ENCODE measurements at regions not wholly inside any gene's neighbourhood (a gene's known extent, or its start where the extent isn't known, plus 50 kb on each side); places are given as distances from the start of the nearest gene placed in this dataset.

DNA sequence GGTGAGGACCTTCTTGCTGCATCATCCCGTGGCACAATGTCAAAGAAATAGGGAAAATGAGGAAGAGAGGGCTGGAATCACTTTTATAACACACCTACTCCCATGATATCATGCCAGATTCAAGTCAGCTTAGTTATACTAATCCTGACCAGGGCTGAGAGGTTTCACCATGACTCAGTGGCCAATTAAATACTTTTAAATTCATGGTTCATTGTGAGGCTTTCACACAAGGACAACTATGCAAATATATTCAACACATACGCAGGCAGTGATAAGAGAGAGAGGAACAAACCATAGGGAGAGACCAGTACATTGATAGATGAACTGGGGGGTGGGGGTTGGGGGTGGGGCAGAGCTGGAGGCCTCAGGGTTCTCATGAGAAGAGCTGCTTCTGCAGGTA is 313.1 kb downstream of the LRFN2 start:
- H3K27me3 Mint-ChIP-seq = peaks cover 17 to 43% of the 10 kb centered on the region in 2 donors
- DNase-seq (ENCODE audit: low spot score) (no peak), ATAC-seq (no peak)
- H3K36me3 Mint-ChIP-seq = no peaks in the 10 kb centered on the region
- H3K27ac Mint-ChIP-seq = no peak overlapping the region
- H3K4me3 Mint-ChIP-seq = no peak overlapping the region
- no peaks in the 10 kb centered on the region for H3K4me1 Mint-ChIP-seq (ENCODE audit: low read depth in 2 of 2)
- no peaks in the 10 kb centered on the region for H3K9me3 Mint-ChIP-seq

DNA sequence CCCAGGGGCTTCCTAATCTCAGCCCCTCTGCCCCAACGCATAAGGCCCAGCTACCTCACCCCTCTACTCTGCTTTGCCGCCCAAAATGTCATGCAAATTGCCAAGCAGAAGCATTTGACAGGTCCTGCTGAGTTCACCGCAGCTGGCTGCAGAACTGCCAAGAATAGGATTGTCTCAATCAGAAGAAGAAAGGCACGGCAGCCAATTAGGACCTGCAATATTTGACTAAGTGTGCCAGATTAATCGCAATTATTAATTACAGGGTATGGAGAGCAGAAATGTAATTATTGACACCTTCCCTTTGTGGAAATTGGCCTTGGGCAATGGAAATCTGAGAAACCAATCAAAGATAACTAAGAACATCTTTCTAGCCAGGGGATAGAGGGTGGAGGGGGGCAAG is 318.6 kb downstream of the LRFN2 start:
- ATAC-seq (no peak), DNase-seq (ENCODE audit: low spot score) (no peak)
- no peaks in the 10 kb centered on the region for H3K36me3 Mint-ChIP-seq
- peaks cover 14 to 31% of the 10 kb centered on the region in 2 donors for H3K27me3 Mint-ChIP-seq
- no peak overlapping the region for H3K4me3 Mint-ChIP-seq
- no peaks in the 10 kb centered on the region for H3K9me3 Mint-ChIP-seq
- no peaks in the 10 kb centered on the region for H3K4me1 Mint-ChIP-seq (ENCODE audit: low read depth in 2 of 2)
- H3K27ac Mint-ChIP-seq = no peak overlapping the region

DNA sequence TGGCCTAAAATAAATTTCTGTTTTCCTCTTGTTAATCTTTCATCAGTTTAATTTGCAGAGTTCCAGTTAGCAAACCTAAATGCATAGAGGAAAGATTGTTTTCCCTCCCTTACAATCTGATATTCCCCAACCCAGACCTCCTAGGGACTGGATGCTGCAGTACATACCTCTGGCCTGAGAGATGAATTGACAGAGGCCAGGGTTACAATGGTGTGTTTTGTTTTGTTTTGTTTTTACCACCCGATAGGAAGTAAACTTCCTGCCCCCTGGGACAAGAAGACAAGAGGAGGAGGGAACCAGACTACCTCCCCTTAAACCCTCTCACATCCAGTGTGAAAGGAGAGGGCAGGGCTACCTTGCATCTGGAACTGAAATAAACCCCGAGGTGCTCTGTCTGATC is 319.0 kb downstream of the LRFN2 start:
- ATAC-seq = no peak
- H3K27me3 Mint-ChIP-seq = peaks cover 10 to 26% of the 10 kb centered on the region in 2 donors
- DNase-seq (ENCODE audit: low spot score) = no peak
- H3K4me1 Mint-ChIP-seq (ENCODE audit: low read depth in 2 of 2) = no peaks in the 10 kb centered on the region
- no peaks in the 10 kb centered on the region for H3K36me3 Mint-ChIP-seq
- no peak overlapping the region for H3K4me3 Mint-ChIP-seq
- no peak overlapping the region for H3K27ac Mint-ChIP-seq
- H3K9me3 Mint-ChIP-seq = no peaks in the 10 kb centered on the region

DNA sequence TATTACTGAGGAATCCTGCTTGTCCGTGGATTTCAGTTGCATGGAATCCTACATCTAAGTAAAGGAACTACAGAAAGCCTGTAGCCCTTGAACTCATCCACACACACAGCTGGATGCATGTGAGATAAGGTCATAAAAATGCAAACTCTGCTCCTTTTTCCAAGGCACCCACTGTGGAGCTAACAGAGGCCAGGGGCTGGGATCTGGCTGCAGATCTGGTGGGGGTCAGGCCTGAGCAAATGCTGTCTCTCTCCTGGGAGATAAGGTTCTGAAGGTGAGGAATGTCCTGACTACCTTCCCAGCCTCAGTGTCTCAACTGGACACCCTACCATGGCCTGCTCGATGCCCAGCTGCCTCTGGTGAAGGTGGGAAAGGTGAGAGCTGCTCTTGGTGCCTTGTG is 321.5 kb downstream of the LRFN2 start:
- Mint-ChIP-seq H3K27me3 (peaks cover 17 to 36% of the 10 kb centered on the region in 2 donors), H3K27ac (no peak overlapping the region), H3K4me1 (ENCODE audit: low read depth in 2 of 2) (no peaks in the 10 kb centered on the region), H3K36me3 (no peaks in the 10 kb centered on the region), H3K9me3 (no peaks in the 10 kb centered on the region), H3K4me3 (no peak overlapping the region)
- ATAC-seq = no peak
- DNase-seq (ENCODE audit: low spot score) = no peak

DNA sequence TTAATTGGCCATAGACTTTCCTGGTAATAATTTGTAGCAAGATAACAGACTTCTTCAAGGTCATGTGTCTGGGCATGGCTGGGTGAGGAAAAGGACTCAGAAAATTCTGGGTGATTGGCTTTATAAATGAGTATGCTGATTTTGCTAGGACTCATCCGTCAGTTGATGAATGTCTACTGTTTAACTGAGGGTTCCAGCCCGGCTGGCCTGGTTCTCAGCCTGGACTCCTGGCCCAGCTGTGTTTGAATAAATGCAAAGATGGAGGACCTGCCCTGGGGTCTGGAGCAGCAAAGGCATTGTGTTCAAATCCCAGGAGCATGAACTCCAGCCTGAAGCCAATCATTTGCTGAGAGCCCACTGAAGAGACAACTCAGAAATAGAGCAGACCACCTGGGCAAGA is 323.2 kb downstream of the LRFN2 start:
- peaks cover 17 to 30% of the 10 kb centered on the region in 2 donors for H3K27me3 Mint-ChIP-seq
- no peak overlapping the region for H3K4me3 Mint-ChIP-seq
- ATAC-seq (no peak), DNase-seq (ENCODE audit: low spot score) (no peak)
- no peaks in the 10 kb centered on the region for H3K9me3 Mint-ChIP-seq
- no peaks in the 10 kb centered on the region for H3K4me1 Mint-ChIP-seq (ENCODE audit: low read depth in 2 of 2)
- H3K27ac Mint-ChIP-seq = no peak overlapping the region
- no peaks in the 10 kb centered on the region for H3K36me3 Mint-ChIP-seq

DNA sequence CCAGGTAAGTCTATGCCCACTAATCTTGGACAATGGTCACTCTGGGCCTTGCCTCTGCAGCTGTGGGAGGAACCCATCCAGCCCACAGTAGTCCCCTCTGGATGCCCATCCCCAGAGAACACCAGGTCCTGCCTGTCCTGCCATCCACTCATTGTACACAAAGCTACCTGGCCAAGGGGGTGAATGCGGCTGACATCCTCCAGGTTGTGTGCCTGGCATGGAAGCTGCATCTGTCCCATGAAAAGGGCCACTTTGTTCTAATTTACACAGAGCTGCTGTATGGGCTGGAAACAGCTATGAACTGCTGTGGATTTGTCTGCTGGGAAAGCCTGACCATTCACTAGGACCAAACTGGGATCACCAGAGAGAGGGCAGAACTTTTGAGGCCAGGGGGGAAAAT is 324.8 kb downstream of the LRFN2 start:
- Mint-ChIP-seq H3K9me3 (no peaks in the 10 kb centered on the region), H3K27me3 (peaks cover 19 to 30% of the 10 kb centered on the region in 2 donors), H3K27ac (no peak overlapping the region), H3K36me3 (no peaks in the 10 kb centered on the region), H3K4me3 (no peak overlapping the region), H3K4me1 (ENCODE audit: low read depth in 2 of 2) (no peaks in the 10 kb centered on the region)
- DNase-seq (ENCODE audit: low spot score) (no peak), ATAC-seq (no peak)

DNA sequence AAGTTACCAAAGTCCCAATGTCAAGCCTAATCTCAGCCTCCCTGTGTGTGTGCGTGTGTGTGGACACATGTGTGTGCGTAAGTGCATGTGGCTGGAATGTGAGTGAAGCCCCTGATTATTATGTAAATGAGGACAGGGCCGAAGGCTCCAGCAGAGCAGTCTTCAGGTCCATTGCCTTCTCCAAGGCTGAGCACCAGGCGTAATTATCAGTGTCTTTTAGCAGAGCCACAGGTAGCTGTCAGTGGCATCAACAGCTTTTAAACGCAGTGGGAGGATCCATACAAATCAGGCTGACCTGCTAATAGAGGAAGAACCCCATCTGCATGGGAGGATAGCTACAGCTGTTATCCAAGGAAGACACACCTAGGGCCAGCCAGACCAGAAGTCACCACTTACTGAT is 324.3 kb upstream of the MOCS1 start:
- H3K9me3 Mint-ChIP-seq = no peaks in the 10 kb centered on the region
- peaks cover 25 to 43% of the 10 kb centered on the region in 2 donors for H3K27me3 Mint-ChIP-seq
- no peak for ATAC-seq

DNA sequence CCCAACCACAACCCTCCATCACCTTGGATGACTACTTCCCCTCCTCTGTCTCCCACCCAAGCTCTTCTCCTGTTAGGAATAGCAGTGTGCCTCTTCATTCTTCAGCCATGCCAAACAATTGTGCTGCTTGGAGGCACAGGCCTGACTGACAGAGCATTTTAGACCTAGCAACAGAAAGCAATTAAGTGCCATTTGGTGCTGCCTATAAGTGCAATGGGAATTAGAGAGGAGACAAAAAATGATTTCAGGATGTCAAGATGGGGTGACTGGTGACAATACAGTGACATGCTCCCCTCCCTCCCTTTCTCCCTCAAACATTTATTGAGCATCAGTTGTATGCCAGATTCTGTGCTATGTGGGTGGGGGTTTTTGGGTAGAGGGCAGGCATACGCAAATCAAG is 322.6 kb upstream of the MOCS1 start:
- Mint-ChIP-seq H3K4me1 (ENCODE audit: low read depth in 2 of 2) (no peaks in the 10 kb centered on the region), H3K4me3 (no peak overlapping the region), H3K27ac (no peak overlapping the region), H3K27me3 (peaks cover 21 to 34% of the 10 kb centered on the region in 2 donors), H3K36me3 (no peaks in the 10 kb centered on the region), H3K9me3 (no peaks in the 10 kb centered on the region)
- ATAC-seq (no peak), DNase-seq (ENCODE audit: low spot score) (no peak)

More for the DNA sequence above, 324.3 kb upstream of the MOCS1 start:
- Mint-ChIP-seq H3K4me1 (ENCODE audit: low read depth in 2 of 2) (no peaks in the 10 kb centered on the region), H3K4me3 (no peak overlapping the region), H3K27ac (no peak overlapping the region), H3K36me3 (no peaks in the 10 kb centered on the region)
- no peak for DNase-seq (ENCODE audit: low spot score)

DNA sequence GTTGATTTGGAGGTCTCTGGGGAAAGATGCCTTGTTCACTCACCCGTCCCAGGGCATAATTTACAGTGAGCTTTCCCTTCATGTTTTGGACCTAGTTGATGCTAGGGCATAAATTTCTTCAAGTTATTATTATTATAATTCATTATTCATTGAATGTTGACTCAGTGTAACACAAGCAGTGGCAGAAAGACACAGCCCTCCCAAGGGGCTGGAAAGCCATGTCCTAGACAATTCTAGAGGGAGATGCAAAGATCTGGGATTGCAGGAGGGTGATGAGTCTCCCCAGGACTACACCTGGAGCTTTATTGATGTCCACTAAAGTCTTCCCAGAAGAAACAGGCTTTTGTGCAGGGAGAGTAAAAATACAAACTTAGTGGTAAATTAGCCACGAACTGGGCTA is 322.0 kb upstream of the MOCS1 start:
- H3K36me3 Mint-ChIP-seq = no peaks in the 10 kb centered on the region
- peaks cover 20 to 30% of the 10 kb centered on the region in 2 donors for H3K27me3 Mint-ChIP-seq
- no peak overlapping the region for H3K4me3 Mint-ChIP-seq
- ATAC-seq (no peak), DNase-seq (ENCODE audit: low spot score) (no peak)
- no peak overlapping the region for H3K27ac Mint-ChIP-seq
- no peaks in the 10 kb centered on the region for H3K4me1 Mint-ChIP-seq (ENCODE audit: low read depth in 2 of 2)
- H3K9me3 Mint-ChIP-seq = no peaks in the 10 kb centered on the region

DNA sequence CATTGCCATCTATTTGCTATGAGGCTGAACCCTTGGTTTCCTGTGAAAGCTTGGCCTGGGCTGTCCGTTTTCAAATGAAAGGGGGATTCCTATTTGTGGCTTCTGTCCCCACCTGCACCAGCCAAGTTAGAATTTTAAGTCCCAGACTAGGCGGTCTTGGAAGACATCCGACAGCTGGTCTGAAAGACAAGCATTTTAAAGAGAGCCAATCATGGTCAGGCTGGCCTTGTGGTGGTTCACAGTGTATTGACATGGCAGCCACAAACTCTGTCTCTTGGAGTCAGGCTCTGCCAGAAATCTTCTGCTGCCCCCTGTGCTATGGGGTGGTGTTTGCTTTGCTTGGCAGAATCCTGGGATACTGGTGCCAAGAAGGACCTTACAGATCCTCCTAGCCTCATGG is 319.2 kb upstream of the MOCS1 start:
- Mint-ChIP-seq H3K4me1 (ENCODE audit: low read depth in 2 of 2) (no peaks in the 10 kb centered on the region), H3K36me3 (no peaks in the 10 kb centered on the region), H3K27me3 (peaks cover 19 to 22% of the 10 kb centered on the region in 2 donors), H3K4me3 (no peak overlapping the region), H3K27ac (no peak overlapping the region), H3K9me3 (no peaks in the 10 kb centered on the region)
- DNase-seq (ENCODE audit: low spot score) (no peak), ATAC-seq (no peak)

DNA sequence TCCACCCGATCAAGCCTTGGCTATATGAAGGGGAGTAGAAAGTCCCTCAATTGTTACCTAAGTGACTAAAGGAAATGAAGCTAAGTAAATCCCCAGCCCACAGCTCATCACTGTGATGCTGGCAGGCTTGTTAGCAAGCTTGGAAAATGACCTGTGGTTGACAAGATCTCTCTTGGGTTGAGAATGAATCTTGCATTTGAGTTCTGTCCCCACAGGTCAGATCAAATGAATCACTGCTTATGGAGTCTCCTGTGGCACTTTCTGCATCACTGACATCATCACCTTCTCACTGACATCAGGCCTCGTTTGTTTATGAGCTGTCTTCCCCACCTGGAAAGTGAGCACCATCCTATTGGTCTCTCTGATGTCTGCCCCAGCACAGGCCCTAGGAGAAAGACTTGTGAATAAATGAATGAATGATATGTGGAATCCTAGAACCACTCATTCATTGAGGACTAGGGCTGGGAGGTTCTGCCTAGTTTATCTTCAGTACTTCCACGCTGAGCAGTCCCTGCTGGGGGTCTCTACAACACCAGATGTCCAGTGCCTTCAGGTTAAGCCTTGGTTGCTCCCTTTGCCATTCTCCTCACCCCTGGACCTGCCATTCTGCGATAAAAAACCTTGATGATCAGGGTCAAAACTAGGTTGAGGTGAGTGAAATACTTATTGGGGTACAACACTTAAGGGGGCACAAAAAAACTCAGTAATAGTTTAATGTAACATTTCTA is 318.4 kb upstream of the MOCS1 start:
- ATAC-seq = peak; percentile 41 to 59
- no peaks in the 10 kb centered on the region for H3K9me3 Mint-ChIP-seq
- no peak overlapping the region for H3K4me3 Mint-ChIP-seq
- DNase-seq (ENCODE audit: low spot score) = no peak
- no peak overlapping the region for H3K27ac Mint-ChIP-seq
- H3K4me1 Mint-ChIP-seq (ENCODE audit: low read depth in 2 of 2) = no peaks in the 10 kb centered on the region
- H3K36me3 Mint-ChIP-seq = no peaks in the 10 kb centered on the region
- H3K27me3 Mint-ChIP-seq = peaks cover 23 to 26% of the 10 kb centered on the region in 2 donors

DNA sequence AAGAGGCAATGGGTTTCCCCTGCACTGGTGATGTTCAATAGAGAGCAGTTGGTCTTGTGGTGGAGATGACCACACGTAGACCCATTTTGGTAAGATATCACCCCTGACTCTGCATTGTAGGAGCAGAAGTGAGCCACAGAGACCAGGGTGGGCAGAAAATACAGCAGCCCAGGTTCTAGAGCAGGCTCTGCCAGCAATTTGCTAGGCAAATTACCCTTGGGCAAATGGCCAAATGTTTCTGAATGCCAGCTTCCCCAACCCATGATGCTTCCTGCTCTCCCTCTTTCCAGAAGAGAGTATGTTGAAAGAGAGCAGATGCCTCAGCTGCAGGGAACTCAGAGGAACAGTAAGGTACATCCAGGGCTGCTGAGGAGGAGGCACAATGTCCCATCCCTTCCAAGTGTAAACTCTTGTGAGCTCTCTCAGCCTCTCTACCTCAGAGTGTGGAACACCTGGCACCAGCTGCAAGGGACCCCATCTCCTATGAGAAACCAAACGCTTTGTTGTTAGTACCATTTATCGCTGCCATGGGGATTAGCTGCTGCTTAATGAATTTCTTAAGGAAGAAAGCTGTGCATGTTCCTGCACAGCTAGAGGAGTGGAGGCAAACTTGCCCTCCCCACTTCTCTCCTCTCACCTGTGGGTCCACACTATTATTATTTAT is 317.5 kb upstream of the MOCS1 start:
- no peaks in the 10 kb centered on the region for H3K9me3 Mint-ChIP-seq
- no peak overlapping the region for H3K4me3 Mint-ChIP-seq
- H3K27ac Mint-ChIP-seq = no peak overlapping the region
- DNase-seq (ENCODE audit: low spot score) (no peak), ATAC-seq (no peak)
- no peaks in the 10 kb centered on the region for H3K4me1 Mint-ChIP-seq (ENCODE audit: low read depth in 2 of 2)
- H3K27me3 Mint-ChIP-seq = peaks cover 22 to 25% of the 10 kb centered on the region in 2 donors
- H3K36me3 Mint-ChIP-seq = no peaks in the 10 kb centered on the region

DNA sequence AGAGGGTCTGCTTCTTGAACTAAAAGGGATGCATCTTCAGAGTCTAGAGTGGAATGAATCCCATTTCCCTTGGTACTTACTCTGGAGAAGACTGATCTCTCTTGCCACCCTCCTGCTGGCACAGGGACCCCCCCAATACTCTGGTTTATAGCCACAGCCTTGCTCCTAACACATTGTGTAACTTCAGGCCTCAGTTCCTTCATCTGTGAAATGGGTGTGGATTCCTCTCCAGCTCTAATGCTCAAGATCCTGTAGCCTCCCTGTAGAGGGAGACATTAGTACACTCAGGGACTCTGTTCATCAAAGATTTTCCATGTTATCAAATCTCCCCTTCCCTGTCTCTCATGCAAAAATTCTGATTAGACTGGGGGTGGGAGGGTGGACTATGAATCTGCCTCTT is 315.7 kb upstream of the MOCS1 start:
- no peak for DNase-seq (ENCODE audit: low spot score)
- no peak for ATAC-seq
- no peak overlapping the region for H3K27ac Mint-ChIP-seq

DNA sequence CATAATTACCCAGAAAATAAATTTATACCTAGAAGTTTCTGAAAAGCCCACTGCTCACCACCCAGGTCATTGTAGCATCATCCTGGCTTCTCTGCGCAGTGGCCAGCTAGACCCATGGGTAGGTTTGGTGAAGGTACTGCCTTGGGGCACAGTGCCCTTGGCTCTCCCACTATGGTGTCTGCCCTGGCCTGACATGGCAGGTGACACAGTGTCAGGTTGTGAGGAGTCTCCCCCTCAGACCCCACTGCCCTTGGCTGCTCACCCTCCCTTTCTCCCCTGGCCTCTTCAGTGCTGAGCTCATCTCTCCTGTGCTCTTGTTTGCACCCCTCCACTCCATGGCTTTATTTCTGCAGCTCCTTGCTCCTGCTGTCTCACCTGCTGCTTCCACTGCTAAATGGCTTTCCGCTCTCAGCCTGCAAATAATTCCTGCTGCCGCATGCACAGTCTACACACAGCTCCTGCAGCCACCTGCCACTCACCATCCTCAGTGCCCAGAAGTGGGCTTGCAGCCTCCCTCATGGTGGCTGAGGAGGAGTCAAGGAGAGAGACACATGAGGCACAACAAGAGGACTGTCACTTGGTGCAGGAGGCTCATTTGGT is 313.4 kb upstream of the MOCS1 start:
- peaks cover 19 to 23% of the 10 kb centered on the region in 2 donors for H3K27me3 Mint-ChIP-seq
- no peak overlapping the region for H3K27ac Mint-ChIP-seq
- H3K36me3 Mint-ChIP-seq = no peaks in the 10 kb centered on the region
- H3K9me3 Mint-ChIP-seq = no peaks in the 10 kb centered on the region
- DNase-seq (ENCODE audit: low spot score) = no peak
- H3K4me1 Mint-ChIP-seq (ENCODE audit: low read depth in 2 of 2) = no peaks in the 10 kb centered on the region
- H3K4me3 Mint-ChIP-seq = no peak overlapping the region
- ATAC-seq = peak in 1 of 2 donors; percentile 41

More for the DNA sequence above, 315.7 kb upstream of the MOCS1 start:
- Mint-ChIP-seq H3K4me1 (ENCODE audit: low read depth in 2 of 2) (no peaks in the 10 kb centered on the region), H3K9me3 (no peaks in the 10 kb centered on the region), H3K4me3 (no peak overlapping the region), H3K36me3 (no peaks in the 10 kb centered on the region), H3K27me3 (peaks cover 19 to 20% of the 10 kb centered on the region in 2 donors)

Measured in natural killer cell treated with Interleukin-12 subunit alpha and Interleukin-12 subunit beta and Interleukin-15 and Interleukin-18, amount 100 ng/mL, for 72 hours (primary cell).